Heart left ventricle (tissue), 16 donors: ENCODE measurements at regions not wholly inside any gene's neighbourhood (a gene's known extent, or its start where the extent isn't known, plus 50 kb on each side); places are given as distances from the start of the nearest gene placed in this dataset.

Experiments used
- ATAC-seq, 4 donors: fragments of 200-7000 bp; cut with Tn5 transposase; one replicate each; pipeline ENCODE4 v1.9.1; 2020 to 2022; ENCODE audit warnings: moderate library complexity in 4 of 4, mild to moderate bottlenecking in 3 of 4, moderate number of reproducible peaks in 1 of 4
- DNase-seq, 5 donors: peaks; one replicate each; pipeline ENCODE4 v3.0.0-alpha.2; 2020
- H3K27ac ChIP-seq, 12 donors: fragments of 200-600 bp; sonication (generic) in 4 of 12; one replicate each; pipeline versions ENCODE4 v1.5.0 to v1.8.0; 2016 to 2022; ENCODE audit warnings: mild to moderate bottlenecking in 2 of 12
- H3K27me3 ChIP-seq, 9 donors: fragments of 200-600 bp; sonication (generic) in 2 of 9; one replicate each; pipeline versions ENCODE4 v1.5.1 to v1.8.0; 2016 to 2022; ENCODE audit warnings: mild to moderate bottlenecking in 3 of 9
- H3K36me3 ChIP-seq, 9 donors: fragments of 200-600 bp; sonication (generic) in 2 of 9; one replicate each; pipeline versions ENCODE4 v1.5.0 to v1.8.0; 2018 to 2022; ENCODE audit warnings: mild to moderate bottlenecking in 2 of 9
- H3K4me1 ChIP-seq, 12 donors: fragments of 200-600 bp; sonication (generic) in 4 of 12; one replicate each; pipeline versions ENCODE4 v1.5.0 to v1.8.0; 2016 to 2022; ENCODE audit warnings: mild to moderate bottlenecking in 3 of 12
- H3K4me3 ChIP-seq, 12 donors: fragments of 200-600 bp; sonication (generic) in 4 of 12; one replicate each; pipeline versions ENCODE4 v1.5.0 to v1.8.0; 2017 to 2022; ENCODE audit warnings: mild to moderate bottlenecking in 9 of 12, moderate library complexity in 4 of 12
- H3K9me3 ChIP-seq, 12 donors: fragments of 200-600 bp; sonication (generic) in 4 of 12; one replicate each; pipeline versions ENCODE4 v1.5.0 to v1.8.0; 2016 to 2022; ENCODE audit warnings: mild to moderate bottlenecking in 1 of 12
- POLR2A ChIP-seq, 2 donors: fragments of 450-650 bp; IDR thresholded peaks; one replicate each; pipeline ENCODE4 v1.6.1; 2017; ENCODE audit warnings: antibody characterized with exemption in 2 of 2, mild to moderate bottlenecking in 2 of 2, moderate library complexity in 2 of 2
- WGBS, 4 donors: extraction: QIAGEN DNeasy Blood & Tissue Kit in 2 of 4; methylation state at CpG; one replicate each; pipeline versions ENCODE4 v1.1.5 to v1.1.7; 2013 to 2018; 5-methylcytosine and 5-hydroxymethylcytosine counted together
- intact Hi-C, 10 donors: fragments of 100-400 bp; cut with DNase I; formaldehyde crosslinking; loops; one replicate each; pipeline versions ENCODE4 v1.11.1 to v1.14.2; 2022
- TF ChIP-seq, protein P1 (sequence below), 12 donors: fragments of 200-600 bp; sonication (generic) in 4 of 12; IDR thresholded peaks; one replicate each; pipeline versions ENCODE4 v1.5.0 to v1.8.0; 2018 to 2022; ENCODE audit warnings: antibody characterized with exemption in 12 of 12, mild to moderate bottlenecking in 5 of 12
- donor health status: ischemic (EF 13 %, LVEDD 7.1; RV severe dilation, severe dysfunction).
- donor health status: healthy with polysubstance abuse.
- donor health status: DM: no; HTN: yes; CAD: no.
- donor health status: DM: no; HTN: no; CAD: no.
- donor health status: ischemic (EF 25% LVEDD 6.9; RV normal size, moderate dysfunction).
- donor health status: ischemic (EF 25% LVEDD 5.7; RV mildly dilated, moderate dysfunction).
- donor health status: healthy.
- donor health status: DM: yes; HTN: yes; CAD: no.
- donor health status: ischemic (EF 35%, LVEDD 5.7; RV mildly dilated, moderate dysfunction).
- donor health status: nonischemic (EF 11% LVEDD 7.7; RV severe dilation, severe dysfunction).
- donor health status: DM: yes; HTN: yes; CAD: no.
- donor health status: PGD.
- donor health status: ischemic (EF 29% LVEDD 5.4; RV normal size, mild dysfunction).
- donor health status: nonischemic (EF 23%, LVEDD 6.1; RV moderate dilation, normal function).

DNA sequence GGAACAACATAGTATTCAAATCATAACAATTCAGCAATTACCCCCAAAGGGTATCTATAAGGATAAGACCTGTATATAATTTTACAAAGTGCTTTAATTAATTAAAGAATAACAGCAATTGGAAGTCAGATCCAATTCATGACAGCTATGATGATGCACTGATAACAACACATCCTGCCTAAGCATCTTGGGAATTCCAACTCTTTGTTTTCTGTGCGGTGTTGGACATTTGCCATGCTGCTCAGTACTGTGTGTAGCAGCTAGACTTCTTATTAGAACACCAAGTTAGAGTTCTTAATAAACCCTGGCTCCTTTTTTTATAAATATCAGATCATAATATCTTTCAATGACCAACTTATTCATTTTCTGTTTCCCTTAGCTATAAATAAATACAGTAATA is 209.0 kb downstream of the SEC61B start:
- DNase-seq (peak in 4 of 5 donors; percentile 18 to 42 (median 34)), ATAC-seq (peak in 1 of 4 donors; percentile 69)
- no peaks in the 10 kb centered on the region for H3K27me3 ChIP-seq
- H3K4me1 ChIP-seq = peaks cover 0 to 14% (median 0%) of the 10 kb centered on the region in 12 donors
- no peak overlapping the region for H3K27ac ChIP-seq
- 19 to 51% (median 34%) methylated on average over 1 of the region's 1 CpG for WGBS, 4 donors
- H3K36me3 ChIP-seq = no peaks in the 10 kb centered on the region
- H3K4me3 ChIP-seq = no peak overlapping the region
- peaks cover 0 to 8% (median 0%) of the 10 kb centered on the region in 12 donors for H3K9me3 ChIP-seq
- TF ChIP-seq, protein P1, sequence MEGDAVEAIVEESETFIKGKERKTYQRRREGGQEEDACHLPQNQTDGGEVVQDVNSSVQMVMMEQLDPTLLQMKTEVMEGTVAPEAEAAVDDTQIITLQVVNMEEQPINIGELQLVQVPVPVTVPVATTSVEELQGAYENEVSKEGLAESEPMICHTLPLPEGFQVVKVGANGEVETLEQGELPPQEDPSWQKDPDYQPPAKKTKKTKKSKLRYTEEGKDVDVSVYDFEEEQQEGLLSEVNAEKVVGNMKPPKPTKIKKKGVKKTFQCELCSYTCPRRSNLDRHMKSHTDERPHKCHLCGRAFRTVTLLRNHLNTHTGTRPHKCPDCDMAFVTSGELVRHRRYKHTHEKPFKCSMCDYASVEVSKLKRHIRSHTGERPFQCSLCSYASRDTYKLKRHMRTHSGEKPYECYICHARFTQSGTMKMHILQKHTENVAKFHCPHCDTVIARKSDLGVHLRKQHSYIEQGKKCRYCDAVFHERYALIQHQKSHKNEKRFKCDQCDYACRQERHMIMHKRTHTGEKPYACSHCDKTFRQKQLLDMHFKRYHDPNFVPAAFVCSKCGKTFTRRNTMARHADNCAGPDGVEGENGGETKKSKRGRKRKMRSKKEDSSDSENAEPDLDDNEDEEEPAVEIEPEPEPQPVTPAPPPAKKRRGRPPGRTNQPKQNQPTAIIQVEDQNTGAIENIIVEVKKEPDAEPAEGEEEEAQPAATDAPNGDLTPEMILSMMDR (IDR thresholded peaks at IDR 0.05) = no peak
- TF ChIP-seq POLR2A (IDR thresholded peaks at IDR 0.05) = no peak
- intact Hi-C loops = no loop called here

DNA sequence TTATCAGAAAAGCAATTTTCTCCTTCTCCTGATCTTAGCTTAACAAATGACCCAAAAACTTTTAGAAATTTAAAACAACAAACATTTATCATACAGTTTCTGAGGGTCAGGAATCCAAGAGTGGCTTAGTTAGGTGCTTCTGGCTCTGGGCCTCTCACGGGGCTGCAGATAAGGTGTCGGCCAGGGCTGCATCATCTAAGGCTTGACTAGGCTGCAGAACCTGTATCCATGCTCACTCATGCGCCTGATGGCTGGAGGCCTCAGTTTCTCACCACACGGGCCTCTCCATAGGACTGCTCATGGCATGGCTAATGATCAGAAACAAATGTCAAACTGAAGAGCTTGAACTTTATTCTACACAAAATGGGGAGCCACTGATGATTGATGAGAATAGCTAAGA is 210.0 kb downstream of the SEC61B start:
- Histone ChIP-seq H3K27me3 (no peaks in the 10 kb centered on the region), H3K4me3 (no peak overlapping the region), H3K36me3 (no peaks in the 10 kb centered on the region), H3K9me3 (peaks cover 0 to 8% (median 0%) of the 10 kb centered on the region in 12 donors), H3K27ac (no peak overlapping the region), H3K4me1 (peaks cover 0 to 14% (median 0%) of the 10 kb centered on the region in 12 donors)
- TF ChIP-seq POLR2A (IDR thresholded peaks at IDR 0.05) = no peak
- TF ChIP-seq, protein P1 (IDR thresholded peaks at IDR 0.05) = no peak
- intact Hi-C loops = no loop called here
- 86 to 91% (median 88%) methylated on average over 4 of the region's 4 CpGs for WGBS, 4 donors
- no peak for ATAC-seq
- DNase-seq = no peak

DNA sequence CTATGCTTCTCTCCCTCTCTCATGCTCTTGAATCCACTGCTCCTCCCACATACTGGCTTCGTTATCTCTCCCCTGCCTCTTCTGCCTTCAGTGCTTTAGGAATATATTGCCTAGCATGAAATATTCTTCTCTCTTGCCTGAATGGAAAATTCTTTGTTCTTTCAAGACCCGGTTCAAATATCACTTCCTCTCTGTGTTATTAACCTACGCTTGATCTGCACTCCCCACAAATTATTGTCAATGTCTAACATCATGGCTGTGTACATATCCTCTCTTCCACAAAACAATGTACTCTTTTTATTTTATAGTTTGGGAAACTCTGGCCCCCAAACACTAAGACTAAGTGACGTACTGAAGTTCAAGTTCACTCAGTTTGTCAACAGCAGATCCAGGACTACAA is 211.0 kb downstream of the SEC61B start:
- no peaks in the 10 kb centered on the region for H3K36me3 ChIP-seq
- peaks cover 0 to 8% (median 0%) of the 10 kb centered on the region in 12 donors for H3K9me3 ChIP-seq
- DNase-seq (no peak), ATAC-seq (no peak)
- WGBS, 4 donors = 81 to 85% (median 83%) methylated on average over 4 of the region's 4 CpGs
- H3K27ac ChIP-seq = no peak overlapping the region
- TF ChIP-seq, protein P1 (IDR thresholded peaks at IDR 0.05) = no peak
- TF ChIP-seq POLR2A (IDR thresholded peaks at IDR 0.05) = no peak
- no peaks in the 10 kb centered on the region for H3K27me3 ChIP-seq
- intact Hi-C loops = no loop called here
- H3K4me1 ChIP-seq = peaks cover 0 to 14% (median 0%) of the 10 kb centered on the region in 12 donors
- H3K4me3 ChIP-seq = no peak overlapping the region

DNA sequence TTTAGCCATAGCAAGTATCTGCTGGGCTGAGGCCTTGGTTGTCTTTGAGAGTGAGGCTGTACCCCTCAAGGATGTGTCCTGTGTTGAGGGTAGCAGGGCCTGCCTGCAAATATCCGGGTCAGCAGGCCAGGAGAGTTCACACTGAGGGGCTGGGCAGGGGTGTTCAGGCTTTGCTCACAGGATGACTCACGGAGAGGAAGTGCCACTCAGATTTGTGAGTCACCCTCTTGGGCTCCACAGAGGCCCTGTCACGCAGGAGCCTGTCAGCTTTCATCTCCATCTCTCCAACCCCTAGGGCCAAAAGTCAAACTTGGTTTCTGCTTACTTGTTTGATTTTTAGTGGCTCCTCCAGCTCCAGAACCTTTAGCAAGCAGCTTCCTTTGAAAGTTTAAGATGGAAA is 211.5 kb downstream of the SEC61B start:
- Histone ChIP-seq H3K4me1 (peaks cover 0 to 14% (median 0%) of the 10 kb centered on the region in 12 donors), H3K4me3 (no peak overlapping the region), H3K36me3 (no peaks in the 10 kb centered on the region), H3K9me3 (peaks cover 0 to 7% (median 0%) of the 10 kb centered on the region in 12 donors), H3K27me3 (no peaks in the 10 kb centered on the region), H3K27ac (peak overlapping the region in 1 of 12 donors; percentile 49)
- 34 to 57% (median 49%) methylated on average over 3 of the region's 3 CpGs for WGBS, 4 donors
- intact Hi-C loops = no loop called here
- TF ChIP-seq, protein P1 (IDR thresholded peaks at IDR 0.05) = no peak
- no peak for TF ChIP-seq POLR2A (IDR thresholded peaks at IDR 0.05)
- peak; percentile 42 to 92 (median 83) for ATAC-seq
- peak in 3 of 5 donors; percentile 11 to 71 (median 65) for DNase-seq
